IPS DF 19.7 (cell line): ENCODE measurements at regions not wholly inside any gene's neighbourhood (a gene's known extent, or its start where the extent isn't known, plus 50 kb on each side); places are given as distances from the start of the nearest gene placed in this dataset.

Source experiments
- DNase-seq: peaks from one replicate; pipeline ENCODE4 v3.0.0-alpha.2; 2013; ENCODE audit warnings: low read depth, low spot score

DNA sequence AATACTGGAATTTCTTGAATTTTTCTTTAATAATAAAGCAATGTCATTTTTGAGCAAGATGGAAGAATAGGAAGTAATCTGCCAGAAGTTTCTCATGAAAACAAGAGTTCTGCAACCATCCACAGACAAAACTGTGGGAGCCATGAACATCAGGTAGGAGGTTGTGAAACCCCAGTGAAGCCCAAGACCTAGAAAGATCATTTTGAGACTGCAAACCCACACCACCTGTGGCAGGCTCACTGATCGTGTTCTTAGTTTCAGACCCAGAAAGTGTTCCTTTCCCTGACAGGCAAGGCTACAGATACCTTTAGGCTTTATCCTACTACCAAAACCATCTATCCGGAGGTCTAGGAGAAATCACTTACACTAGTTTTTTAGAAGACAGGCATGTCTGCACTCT lies 2189.8 kb upstream of the PCDH20 start:
- DNase-seq: no peak

DNA sequence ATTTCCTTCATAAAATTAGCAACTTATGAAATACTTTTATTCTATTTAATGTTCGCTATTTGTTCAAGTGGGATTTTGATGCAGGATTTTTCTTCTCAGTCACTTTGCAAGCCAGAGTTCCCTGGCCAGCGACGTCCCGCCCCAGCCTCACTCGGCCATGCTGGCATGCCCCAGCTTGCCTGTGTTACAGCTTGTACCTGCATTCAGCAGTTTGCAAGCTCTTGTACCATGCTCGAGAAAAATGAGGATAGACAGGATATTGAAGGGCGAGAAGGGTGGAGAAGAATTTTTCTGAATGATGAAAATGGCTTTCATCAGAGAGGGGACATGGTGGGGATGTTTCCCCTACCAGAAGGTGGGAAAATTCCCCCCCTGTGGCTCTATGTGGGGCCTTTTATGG lies 2180.2 kb upstream of the PCDH20 start:
- no peak for DNase-seq

DNA sequence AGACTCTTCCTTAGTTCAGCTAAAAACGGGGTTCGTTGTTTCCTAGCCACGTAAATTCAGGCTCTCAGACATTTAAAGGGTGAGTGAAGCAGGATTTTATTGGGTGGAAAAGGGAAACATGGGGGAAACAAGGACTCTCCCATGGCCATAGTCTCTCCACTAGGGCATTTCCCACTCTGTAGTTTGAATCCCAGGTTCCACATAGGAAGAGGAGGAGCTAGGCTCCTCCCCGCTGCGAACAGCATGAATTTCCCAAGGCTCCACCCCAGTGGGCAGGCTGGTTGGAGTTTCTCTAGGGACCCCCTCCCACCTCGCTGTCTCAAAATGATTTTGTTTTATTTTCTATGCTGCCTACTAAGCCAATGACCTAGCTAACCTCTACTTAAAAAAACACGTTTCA lies 2170.8 kb upstream of the PCDH20 start:
- DNase-seq: no peak

DNA sequence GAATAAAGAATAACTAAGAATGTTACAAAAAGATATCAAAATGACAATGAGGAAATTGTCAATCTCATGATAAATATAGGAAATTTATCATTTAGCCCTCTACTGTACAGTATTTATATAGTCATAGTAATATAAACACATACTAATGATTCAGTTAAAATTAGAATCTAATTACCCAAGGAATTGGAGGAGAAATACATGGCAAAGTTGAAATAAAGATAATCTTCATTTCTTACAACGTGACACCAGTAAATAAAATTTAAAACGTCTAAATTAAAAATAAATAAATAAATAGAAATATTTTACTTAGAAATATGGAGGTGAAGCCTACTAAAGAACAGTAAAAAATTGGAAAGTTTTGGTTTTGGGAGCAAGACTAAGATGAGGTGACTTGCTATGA lies 2163.1 kb upstream of the PCDH20 start:
- DNase-seq: no peak

GRCh38 chr13:63567031-63567430 lies 2151.4 kb upstream of the PCDH20 start:
- DNase-seq: no peak

DNA sequence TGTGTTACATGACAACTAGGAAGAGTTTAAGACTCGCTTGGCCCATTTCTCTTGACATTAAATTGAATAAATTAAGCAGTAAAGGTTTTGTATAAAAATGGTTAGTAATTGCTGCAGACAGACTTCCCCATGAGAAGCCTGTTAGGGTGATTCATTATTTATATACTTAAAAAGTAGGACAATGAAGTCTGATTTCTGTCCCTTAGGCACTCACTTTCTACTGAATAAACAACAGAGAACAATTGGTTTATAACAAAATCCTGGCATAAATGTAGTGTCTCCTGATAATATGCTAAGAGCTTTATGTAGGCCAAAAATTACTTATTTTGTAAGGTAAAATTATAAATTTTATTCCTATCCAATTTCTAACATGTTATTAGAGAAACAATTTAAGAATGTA lies 2138.5 kb upstream of the PCDH20 start:
- no peak for DNase-seq

DNA sequence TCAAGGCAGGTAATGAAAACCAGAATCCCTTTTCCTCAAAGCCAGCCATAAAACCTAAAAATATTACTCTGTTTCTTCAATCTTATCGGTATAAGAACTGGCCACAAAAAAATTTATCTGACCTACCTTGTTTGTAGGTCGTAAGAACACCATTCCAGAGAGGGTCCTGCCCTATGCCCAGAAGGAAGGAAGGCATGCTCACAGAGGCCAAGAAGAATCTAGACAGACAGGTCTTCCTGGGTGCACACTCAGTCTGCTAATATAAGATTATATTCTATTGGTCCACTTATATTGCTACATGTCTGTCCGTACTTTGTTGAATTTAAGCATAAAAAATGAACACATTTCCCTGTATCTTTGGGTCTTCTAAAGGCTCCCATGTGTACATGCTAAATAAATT lies 2136.1 kb upstream of the PCDH20 start:
- DNase-seq: no peak

DNA sequence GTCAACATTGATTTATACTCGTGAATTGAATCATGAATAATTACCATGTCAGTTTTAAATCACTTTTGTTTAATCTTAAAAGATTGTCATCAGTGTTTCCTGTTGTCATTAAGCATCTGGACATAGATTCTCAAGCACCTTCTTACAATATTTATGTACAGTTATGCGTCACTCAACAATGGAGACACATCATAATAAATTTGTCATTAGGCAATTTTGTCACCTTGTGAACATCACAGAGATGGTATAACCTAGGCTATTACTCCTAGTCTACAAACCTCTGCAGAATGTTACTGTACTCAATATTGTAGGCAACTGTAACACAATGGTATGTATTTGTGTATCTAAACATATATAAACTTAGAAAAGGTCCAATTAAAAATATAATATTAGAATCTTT lies 2130.9 kb upstream of the PCDH20 start:
- no peak for DNase-seq

GRCh38 chr13:63542770-63543169 lies 2127.1 kb upstream of the PCDH20 start:
- DNase-seq: no peak

- DNase-seq: peak; percentile 42
Measured at GRCh38 chr13:63541336-63541735, 2125.7 kb upstream of the PCDH20 start.

- DNase-seq: no peak
Measured at GRCh38 chr13:63540061-63540460, 2124.4 kb upstream of the PCDH20 start.

- DNase-seq: no peak
Measured at GRCh38 chr13:63517371-63517770, 2101.7 kb upstream of the PCDH20 start.

GRCh38 chr13:63516124-63516523 lies 2100.5 kb upstream of the PCDH20 start:
- no peak for DNase-seq

DNA sequence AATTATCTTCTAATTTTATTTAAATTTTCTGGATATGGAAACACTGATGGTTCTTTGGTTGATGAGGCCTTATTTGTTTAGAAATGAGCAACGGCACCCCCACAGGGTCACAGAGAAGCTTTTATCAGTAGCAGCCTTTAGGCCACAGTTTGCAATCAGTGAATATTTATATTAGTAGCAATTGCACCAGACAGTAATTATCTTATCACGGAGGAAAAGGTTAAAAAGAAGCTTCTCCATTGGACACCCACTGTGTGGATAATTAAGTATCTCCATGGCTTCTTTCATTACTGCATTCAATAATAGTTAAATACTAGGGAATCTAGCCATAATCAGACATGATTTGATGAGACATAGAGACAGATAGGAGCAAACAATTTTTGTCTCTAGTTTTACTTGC lies 2099.2 kb upstream of the PCDH20 start:
- no peak for DNase-seq

- no peak for DNase-seq
Measured at GRCh38 chr13:63512095-63512494, 2096.4 kb upstream of the PCDH20 start.

GRCh38 chr13:63501702-63502101 lies 2086.1 kb upstream of the PCDH20 start:
- DNase-seq: no peak

GRCh38 chr13:63497601-63498000 lies 2082.0 kb upstream of the PCDH20 start:
- DNase-seq: no peak

DNA sequence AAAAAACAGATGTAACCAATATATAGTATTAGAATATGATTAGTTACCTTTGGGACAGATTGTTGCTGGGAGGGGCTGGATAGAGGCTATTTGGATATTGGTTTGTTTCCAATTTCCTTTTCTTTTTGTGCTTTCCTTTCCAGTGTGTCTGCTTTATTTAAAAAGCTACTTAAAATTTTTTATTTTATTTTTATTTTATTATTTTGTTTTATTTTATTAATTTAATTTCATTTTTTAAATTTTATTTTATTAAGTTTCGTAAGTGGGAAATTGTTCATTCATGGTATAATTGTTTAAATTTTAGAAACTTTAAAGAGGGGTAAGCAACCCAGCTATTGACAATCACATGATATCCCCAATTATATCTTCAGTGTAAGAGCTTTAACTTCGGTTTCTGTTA lies 2077.0 kb upstream of the PCDH20 start:
- DNase-seq: no peak

DNA sequence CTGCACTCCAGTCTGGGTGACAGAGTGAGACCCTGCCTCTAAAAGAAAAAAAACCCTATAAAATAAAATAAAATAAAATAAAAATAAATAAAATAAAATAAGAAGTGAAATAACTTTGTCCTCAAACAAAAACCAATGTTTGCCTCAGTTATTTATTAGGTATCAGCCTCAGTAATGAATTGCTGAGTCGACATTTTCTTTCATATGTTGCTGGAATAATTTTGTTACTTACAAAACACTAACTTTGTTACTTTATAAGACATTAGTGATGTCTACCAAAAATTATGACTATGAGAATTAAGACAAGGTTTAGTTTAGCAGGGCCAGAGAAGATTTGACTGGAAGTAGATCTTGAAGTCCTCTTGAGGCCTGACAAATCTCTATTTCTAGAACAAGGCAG lies 2074.5 kb upstream of the PCDH20 start:
- DNase-seq: no peak

DNA sequence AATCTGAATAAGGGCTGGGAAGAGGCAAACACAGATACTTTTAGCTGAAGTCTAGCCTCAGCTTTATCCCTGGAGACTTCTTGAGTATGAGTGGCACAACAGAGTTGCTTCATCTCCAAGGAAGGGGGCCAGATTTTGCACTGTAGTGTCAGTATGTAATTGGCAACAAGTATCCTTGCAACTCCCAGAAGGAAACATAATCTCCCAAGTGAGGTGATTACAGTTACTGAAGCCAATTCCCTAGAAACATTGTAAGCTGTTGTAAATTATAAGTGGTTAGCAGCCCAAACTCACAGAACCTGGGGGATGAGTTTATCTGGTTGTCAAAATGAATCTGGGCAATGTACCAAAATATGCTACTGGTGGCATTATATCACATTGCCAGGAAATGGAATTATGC lies 2065.7 kb upstream of the PCDH20 start:
- DNase-seq: no peak

DNA sequence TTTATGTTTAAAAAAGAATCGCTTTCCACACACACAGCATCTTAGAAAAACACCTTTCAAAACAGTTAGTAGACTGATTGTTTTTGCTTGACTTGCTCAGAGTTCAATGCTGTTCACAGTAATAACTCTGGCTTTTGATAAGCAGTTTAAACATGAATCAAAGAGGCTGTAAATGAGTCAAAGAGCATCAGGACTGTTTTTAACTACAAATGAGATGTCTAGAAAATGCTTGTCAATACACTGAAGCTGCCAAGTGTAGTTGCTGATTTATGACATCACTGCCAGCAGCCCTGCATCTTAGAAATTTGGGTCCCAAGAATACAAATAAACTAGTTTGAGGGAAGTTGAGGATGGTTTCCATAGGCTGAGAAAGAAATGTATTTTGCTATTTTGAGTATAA lies 2057.1 kb upstream of the PCDH20 start:
- DNase-seq: no peak

- DNase-seq: no peak
Measured at GRCh38 chr13:63463782-63464610, 2048.3 kb upstream of the PCDH20 start.

GRCh38 chr13:63460462-63461090 lies 2044.9 kb upstream of the PCDH20 start:
- DNase-seq: no peak
